GM23338 (cell line): ENCODE measurements at regions not wholly inside any gene's neighbourhood (a gene's known extent, or its start where the extent isn't known, plus 50 kb on each side); places are given as distances from the start of the nearest gene placed in this dataset.

Experiments
- ATAC-seq: fragments of 200-7000 bp; cut with Tn5 transposase; 3 replicates; pipeline ENCODE4 v1.9.1; 2020
- DNase-seq: peaks from one replicate; pipeline ENCODE4 v3.0.0-alpha.2; 2015; ENCODE audit warnings: low spot score
- H2AFZ ChIP-seq: fragments of 200-600 bp; sonication (generic); 2 replicates; pipeline ENCODE4 v1.8.0; 2016; ENCODE audit warnings: antibody characterized with exemption, mild to moderate bottlenecking, moderate library complexity
- H3F3A ChIP-seq: fragments of 200-600 bp; sonication (generic); replicated peaks from 2 replicates; pipeline ENCODE4 v1.8.0; 2017; ENCODE audit warnings: antibody characterized with exemption, mixed run types, low read depth
- H3K27ac ChIP-seq: fragments of 200-600 bp; sonication (generic); 2 replicates; pipeline ENCODE4 v1.6.1; 2016; ENCODE audit warnings: low read depth
- H3K27me3 ChIP-seq: fragments of 200-600 bp; sonication (generic); 2 replicates; pipeline ENCODE4 v1.8.0; 2016; ENCODE audit warnings: mild to moderate bottlenecking, mixed run types, moderate library complexity; ENCODE audit not compliant: insufficient read depth
- H3K36me3 ChIP-seq: fragments of 200-600 bp; sonication (generic); 2 replicates; pipeline ENCODE4 v1.8.0; 2016; ENCODE audit warnings: mild to moderate bottlenecking; ENCODE audit not compliant: insufficient read depth
- H3K4me1 ChIP-seq: fragments of 200-600 bp; sonication (generic); 2 replicates; pipeline ENCODE4 v1.8.0; 2016; ENCODE audit warnings: mild to moderate bottlenecking, moderate library complexity; ENCODE audit not compliant: insufficient read depth
- H3K4me2 ChIP-seq: fragments of 200-600 bp; sonication (generic); 2 replicates; pipeline ENCODE4 v1.7.1; 2017; ENCODE audit warnings: mixed run types
- H3K4me3 ChIP-seq: fragments of 200-600 bp; sonication (generic); 2 replicates; pipeline ENCODE4 v1.6.1; 2016; ENCODE audit warnings: mixed run types
- H3K79me2 ChIP-seq: fragments of 200-600 bp; sonication (generic); replicated peaks from 2 replicates; pipeline ENCODE4 v1.8.0; 2017; ENCODE audit warnings: mild to moderate bottlenecking; ENCODE audit not compliant: insufficient read depth
- H3K9me2 ChIP-seq: fragments of 200-600 bp; sonication (generic); 2 replicates; pipeline ENCODE4 v1.8.0; 2017; ENCODE audit not compliant: insufficient read depth
- H4K20me1 ChIP-seq: fragments of 200-600 bp; sonication (generic); replicated peaks from 2 replicates; pipeline ENCODE4 v1.8.0; 2017; ENCODE audit warnings: mild to moderate bottlenecking; ENCODE audit not compliant: insufficient read depth
- H3K27ac Mint-ChIP-seq: 2 replicates; pipeline ENCODE4 v1.8.0; 2020; ENCODE audit warnings: inconsistent platforms, mild to moderate bottlenecking, moderate library complexity, mixed read lengths
- H3K27me3 Mint-ChIP-seq: 3 replicates; pipeline ENCODE4 v1.8.0; 2022; ENCODE audit warnings: low read depth, mild to moderate bottlenecking, moderate library complexity, mixed read lengths, inconsistent platforms; ENCODE audit not compliant: insufficient read depth, poor library complexity
- H3K36me3 Mint-ChIP-seq: 3 replicates; pipeline ENCODE4 v1.8.0; 2021; ENCODE audit warnings: low read depth, mild to moderate bottlenecking, inconsistent platforms, moderate library complexity, mixed read lengths
- H3K4me1 Mint-ChIP-seq: 3 replicates; pipeline ENCODE4 v1.8.0; 2020; ENCODE audit warnings: mild to moderate bottlenecking, inconsistent platforms, mixed read lengths
- H3K4me3 Mint-ChIP-seq: 3 replicates; pipeline ENCODE4 v1.8.0; 2021; ENCODE audit warnings: moderate library complexity, mild to moderate bottlenecking, inconsistent platforms, mixed read lengths
- H3K9me3 Mint-ChIP-seq: 3 replicates; pipeline ENCODE4 v1.8.0; 2020; ENCODE audit warnings: moderate library complexity, mild to moderate bottlenecking, inconsistent platforms, mixed read lengths
- EZH2phosphoT487 ChIP-seq: fragments of 200-600 bp; sonication (generic); IDR thresholded peaks from one replicate; pipeline ENCODE4 v1.8.1; 2018; ENCODE audit warnings: antibody characterized with exemption; ENCODE audit not compliant: unreplicated experiment
- STAT1 ChIP-seq: IDR thresholded peaks from one replicate; pipeline ENCODE4 v1.6.1; 2016; ENCODE audit warnings: antibody characterized with exemption; ENCODE audit not compliant: unreplicated experiment
- ZNF114 ChIP-seq: fragments of 250-450 bp; sonication (Bioruptor Pico); IDR thresholded peaks from 2 replicates; pipeline ENCODE4 v1.5.0; 2020; ENCODE audit warnings: mild to moderate bottlenecking, moderate library complexity
- TF ChIP-seq, protein P1 (sequence below), 2 experiments: fragments of 200-600 bp in 1 of 2; sonication (generic) in 1 of 2; conservative IDR thresholded peaks; 2 replicates each; pipeline versions ENCODE4 v1.5.1 to v1.6.1; 2016 to 2017; ENCODE audit warnings: antibody characterized with exemption in 2 of 2, low read depth in 2 of 2, mild to moderate bottlenecking in 2 of 2, moderate library complexity in 1 of 2
- TF ChIP-seq, protein P2 (sequence below): fragments of 250-450 bp; sonication (Bioruptor Pico); IDR thresholded peaks from 2 replicates; pipeline ENCODE4 v1.5.0; 2020; ENCODE audit warnings: mild to moderate bottlenecking, moderate library complexity
- TF ChIP-seq, protein P3 (sequence below): IDR thresholded peaks from one replicate; pipeline ENCODE4 v1.6.1; 2018; ENCODE audit warnings: antibody characterized with exemption; ENCODE audit not compliant: unreplicated experiment

DNA sequence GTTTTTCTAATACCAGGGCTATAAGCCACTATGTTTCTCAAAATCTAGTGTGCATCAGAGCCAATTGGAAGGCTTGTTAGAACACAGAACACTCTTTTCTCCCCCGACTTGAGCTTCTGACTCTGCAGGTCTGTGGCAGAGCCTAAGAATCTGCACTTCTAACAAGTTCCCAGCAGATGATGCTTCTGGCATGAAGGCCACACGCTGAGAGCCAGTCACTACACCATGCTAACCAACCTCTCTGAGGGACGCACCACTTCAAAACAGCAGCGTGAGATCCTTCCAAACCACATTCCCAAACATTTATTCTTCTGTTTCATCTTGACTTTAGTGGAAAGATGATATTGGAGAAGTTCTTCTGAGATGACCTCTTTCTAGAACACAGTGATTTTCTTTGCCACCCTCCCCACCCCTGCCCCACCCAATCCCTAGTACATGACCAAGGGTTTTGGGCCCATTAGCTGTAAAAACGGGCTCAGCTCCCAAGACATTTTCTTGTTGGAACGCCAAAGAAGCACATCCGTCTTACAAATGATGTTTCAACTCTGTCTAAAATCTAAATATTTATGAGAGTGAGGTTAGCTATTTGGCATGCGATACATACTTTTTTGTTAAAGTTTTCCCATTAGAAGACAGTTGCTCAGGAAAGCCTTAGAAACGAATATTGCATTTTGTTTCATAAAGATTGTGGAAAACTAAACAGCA, 391.9 kb downstream of the TMEM182 start:
- Histone ChIP-seq H3K27me3 (no peaks in the 10 kb centered on the region), H3K4me2 (no peak overlapping the region), H3K27ac (no peak overlapping the region), H3K36me3 (no peaks in the 10 kb centered on the region), H3K79me2 (no peaks in the 10 kb centered on the region), H3K4me1 (no peaks in the 10 kb centered on the region), H3K9me2 (no peaks in the 10 kb centered on the region), H2AFZ (no peak overlapping the region), H4K20me1 (no peaks in the 10 kb centered on the region), H3F3A (no peaks in the 10 kb centered on the region), H3K4me3 (no peak overlapping the region)
- Mint-ChIP-seq H3K27me3 (no peaks in the 10 kb centered on the region), H3K27ac (no peak overlapping the region), H3K4me1 (peaks cover 2% of the 10 kb centered on the region; the same call in 2 of the 3 replicates), H3K4me3 (no peak overlapping the region), H3K9me3 (peaks cover 7% of the 10 kb centered on the region; the same call in 2 of the 3 replicates), H3K36me3 (no peaks in the 10 kb centered on the region; the same call in 2 of the 3 replicates)
- ATAC-seq (peak; percentile 34; the same call in 1 of the 3 replicates), DNase-seq (no peak)
- TF ChIP-seq, protein P1, sequence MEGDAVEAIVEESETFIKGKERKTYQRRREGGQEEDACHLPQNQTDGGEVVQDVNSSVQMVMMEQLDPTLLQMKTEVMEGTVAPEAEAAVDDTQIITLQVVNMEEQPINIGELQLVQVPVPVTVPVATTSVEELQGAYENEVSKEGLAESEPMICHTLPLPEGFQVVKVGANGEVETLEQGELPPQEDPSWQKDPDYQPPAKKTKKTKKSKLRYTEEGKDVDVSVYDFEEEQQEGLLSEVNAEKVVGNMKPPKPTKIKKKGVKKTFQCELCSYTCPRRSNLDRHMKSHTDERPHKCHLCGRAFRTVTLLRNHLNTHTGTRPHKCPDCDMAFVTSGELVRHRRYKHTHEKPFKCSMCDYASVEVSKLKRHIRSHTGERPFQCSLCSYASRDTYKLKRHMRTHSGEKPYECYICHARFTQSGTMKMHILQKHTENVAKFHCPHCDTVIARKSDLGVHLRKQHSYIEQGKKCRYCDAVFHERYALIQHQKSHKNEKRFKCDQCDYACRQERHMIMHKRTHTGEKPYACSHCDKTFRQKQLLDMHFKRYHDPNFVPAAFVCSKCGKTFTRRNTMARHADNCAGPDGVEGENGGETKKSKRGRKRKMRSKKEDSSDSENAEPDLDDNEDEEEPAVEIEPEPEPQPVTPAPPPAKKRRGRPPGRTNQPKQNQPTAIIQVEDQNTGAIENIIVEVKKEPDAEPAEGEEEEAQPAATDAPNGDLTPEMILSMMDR (conservative IDR thresholded peaks at IDR 0.05; ENCODE audit: low read depth in 2 of 2): no peak
- TF ChIP-seq, protein P2, sequence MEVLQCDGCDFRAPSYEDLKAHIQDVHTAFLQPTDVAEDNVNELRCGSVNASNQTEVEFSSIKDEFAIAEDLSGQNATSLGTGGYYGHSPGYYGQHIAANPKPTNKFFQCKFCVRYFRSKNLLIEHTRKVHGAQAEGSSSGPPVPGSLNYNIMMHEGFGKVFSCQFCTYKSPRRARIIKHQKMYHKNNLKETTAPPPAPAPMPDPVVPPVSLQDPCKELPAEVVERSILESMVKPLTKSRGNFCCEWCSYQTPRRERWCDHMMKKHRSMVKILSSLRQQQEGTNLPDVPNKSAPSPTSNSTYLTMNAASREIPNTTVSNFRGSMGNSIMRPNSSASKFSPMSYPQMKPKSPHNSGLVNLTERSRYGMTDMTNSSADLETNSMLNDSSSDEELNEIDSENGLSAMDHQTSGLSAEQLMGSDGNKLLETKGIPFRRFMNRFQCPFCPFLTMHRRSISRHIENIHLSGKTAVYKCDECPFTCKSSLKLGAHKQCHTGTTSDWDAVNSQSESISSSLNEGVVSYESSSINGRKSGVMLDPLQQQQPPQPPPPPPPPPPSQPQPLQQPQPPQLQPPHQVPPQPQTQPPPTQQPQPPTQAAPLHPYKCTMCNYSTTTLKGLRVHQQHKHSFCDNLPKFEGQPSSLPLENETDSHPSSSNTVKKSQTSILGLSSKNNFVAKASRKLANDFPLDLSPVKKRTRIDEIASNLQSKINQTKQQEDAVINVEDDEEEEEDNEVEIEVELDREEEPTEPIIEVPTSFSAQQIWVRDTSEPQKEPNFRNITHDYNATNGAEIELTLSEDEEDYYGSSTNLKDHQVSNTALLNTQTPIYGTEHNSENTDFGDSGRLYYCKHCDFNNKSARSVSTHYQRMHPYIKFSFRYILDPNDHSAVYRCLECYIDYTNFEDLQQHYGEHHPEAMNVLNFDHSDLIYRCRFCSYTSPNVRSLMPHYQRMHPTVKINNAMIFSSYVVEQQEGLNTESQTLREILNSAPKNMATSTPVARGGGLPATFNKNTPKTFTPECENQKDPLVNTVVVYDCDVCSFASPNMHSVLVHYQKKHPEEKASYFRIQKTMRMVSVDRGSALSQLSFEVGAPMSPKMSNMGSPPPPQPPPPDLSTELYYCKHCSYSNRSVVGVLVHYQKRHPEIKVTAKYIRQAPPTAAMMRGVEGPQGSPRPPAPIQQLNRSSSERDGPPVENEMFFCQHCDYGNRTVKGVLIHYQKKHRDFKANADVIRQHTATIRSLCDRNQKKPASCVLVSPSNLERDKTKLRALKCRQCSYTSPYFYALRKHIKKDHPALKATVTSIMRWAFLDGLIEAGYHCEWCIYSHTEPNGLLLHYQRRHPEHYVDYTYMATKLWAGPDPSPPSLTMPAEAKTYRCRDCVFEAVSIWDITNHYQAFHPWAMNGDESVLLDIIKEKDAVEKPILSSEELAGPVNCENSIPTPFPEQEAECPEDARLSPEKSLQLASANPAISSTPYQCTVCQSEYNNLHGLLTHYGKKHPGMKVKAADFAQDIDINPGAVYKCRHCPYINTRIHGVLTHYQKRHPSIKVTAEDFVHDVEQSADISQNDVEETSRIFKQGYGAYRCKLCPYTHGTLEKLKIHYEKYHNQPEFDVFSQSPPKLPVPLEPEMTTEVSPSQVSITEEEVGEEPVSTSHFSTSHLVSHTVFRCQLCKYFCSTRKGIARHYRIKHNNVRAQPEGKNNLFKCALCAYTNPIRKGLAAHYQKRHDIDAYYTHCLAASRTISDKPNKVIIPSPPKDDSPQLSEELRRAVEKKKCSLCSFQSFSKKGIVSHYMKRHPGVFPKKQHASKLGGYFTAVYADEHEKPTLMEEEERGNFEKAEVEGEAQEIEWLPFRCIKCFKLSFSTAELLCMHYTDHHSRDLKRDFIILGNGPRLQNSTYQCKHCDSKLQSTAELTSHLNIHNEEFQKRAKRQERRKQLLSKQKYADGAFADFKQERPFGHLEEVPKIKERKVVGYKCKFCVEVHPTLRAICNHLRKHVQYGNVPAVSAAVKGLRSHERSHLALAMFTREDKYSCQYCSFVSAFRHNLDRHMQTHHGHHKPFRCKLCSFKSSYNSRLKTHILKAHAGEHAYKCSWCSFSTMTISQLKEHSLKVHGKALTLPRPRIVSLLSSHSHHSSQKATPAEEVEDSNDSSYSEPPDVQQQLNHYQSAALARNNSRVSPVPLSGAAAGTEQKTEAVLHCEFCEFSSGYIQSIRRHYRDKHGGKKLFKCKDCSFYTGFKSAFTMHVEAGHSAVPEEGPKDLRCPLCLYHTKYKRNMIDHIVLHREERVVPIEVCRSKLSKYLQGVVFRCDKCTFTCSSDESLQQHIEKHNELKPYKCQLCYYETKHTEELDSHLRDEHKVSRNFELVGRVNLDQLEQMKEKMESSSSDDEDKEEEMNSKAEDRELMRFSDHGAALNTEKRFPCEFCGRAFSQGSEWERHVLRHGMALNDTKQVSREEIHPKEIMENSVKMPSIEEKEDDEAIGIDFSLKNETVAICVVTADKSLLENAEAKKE: peak; percentile 43; the same call in 1 of the 2 replicates

DNA sequence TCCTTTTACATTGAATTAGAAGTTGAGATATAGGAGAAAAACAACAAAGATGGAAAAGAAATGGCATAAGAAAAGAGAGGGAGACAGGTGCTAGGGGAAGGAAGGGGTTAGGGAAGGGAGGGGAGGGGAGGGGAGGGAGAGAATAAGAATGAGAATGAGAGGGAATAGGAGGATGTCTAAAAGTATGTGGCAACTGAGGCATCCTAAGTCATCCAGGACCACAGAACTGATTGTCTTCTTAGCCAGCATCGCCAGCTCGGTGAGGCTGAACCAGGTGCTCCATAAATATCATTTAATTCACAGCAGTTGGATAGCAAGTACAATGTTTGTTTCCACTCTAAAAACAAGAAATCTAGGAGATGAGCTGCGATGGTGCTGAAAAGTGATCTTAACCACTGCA, 393.5 kb downstream of the TMEM182 start:
- Mint-ChIP-seq H3K27me3 (no peaks in the 10 kb centered on the region), H3K4me1 (peaks cover 2% of the 10 kb centered on the region; the same call in 2 of the 3 replicates), H3K9me3 (peaks cover 7% of the 10 kb centered on the region; the same call in 2 of the 3 replicates), H3K4me3 (no peak overlapping the region), H3K36me3 (no peaks in the 10 kb centered on the region; the same call in 2 of the 3 replicates), H3K27ac (no peak overlapping the region)
- H3K4me3 ChIP-seq: no peak overlapping the region
- H3K27ac ChIP-seq: no peak overlapping the region
- no peaks in the 10 kb centered on the region for H3K79me2 ChIP-seq
- no peak overlapping the region for H3K4me2 ChIP-seq
- H2AFZ ChIP-seq: no peak overlapping the region
- H3F3A ChIP-seq: no peaks in the 10 kb centered on the region
- no peak for ATAC-seq
- no peaks in the 10 kb centered on the region for H3K27me3 ChIP-seq
- H3K36me3 ChIP-seq: no peaks in the 10 kb centered on the region
- H3K4me1 ChIP-seq: no peaks in the 10 kb centered on the region
- no peaks in the 10 kb centered on the region for H4K20me1 ChIP-seq
- H3K9me2 ChIP-seq: no peaks in the 10 kb centered on the region
- DNase-seq: no peak
- TF ChIP-seq STAT1: no peak
- no peak for TF ChIP-seq ZNF114 (CRISPR knock-in tag)
- TF ChIP-seq, protein P1 (conservative IDR thresholded peaks at IDR 0.05; ENCODE audit: low read depth in 2 of 2): no peak
- no peak for TF ChIP-seq EZH2phosphoT487
- TF ChIP-seq, protein P3, sequence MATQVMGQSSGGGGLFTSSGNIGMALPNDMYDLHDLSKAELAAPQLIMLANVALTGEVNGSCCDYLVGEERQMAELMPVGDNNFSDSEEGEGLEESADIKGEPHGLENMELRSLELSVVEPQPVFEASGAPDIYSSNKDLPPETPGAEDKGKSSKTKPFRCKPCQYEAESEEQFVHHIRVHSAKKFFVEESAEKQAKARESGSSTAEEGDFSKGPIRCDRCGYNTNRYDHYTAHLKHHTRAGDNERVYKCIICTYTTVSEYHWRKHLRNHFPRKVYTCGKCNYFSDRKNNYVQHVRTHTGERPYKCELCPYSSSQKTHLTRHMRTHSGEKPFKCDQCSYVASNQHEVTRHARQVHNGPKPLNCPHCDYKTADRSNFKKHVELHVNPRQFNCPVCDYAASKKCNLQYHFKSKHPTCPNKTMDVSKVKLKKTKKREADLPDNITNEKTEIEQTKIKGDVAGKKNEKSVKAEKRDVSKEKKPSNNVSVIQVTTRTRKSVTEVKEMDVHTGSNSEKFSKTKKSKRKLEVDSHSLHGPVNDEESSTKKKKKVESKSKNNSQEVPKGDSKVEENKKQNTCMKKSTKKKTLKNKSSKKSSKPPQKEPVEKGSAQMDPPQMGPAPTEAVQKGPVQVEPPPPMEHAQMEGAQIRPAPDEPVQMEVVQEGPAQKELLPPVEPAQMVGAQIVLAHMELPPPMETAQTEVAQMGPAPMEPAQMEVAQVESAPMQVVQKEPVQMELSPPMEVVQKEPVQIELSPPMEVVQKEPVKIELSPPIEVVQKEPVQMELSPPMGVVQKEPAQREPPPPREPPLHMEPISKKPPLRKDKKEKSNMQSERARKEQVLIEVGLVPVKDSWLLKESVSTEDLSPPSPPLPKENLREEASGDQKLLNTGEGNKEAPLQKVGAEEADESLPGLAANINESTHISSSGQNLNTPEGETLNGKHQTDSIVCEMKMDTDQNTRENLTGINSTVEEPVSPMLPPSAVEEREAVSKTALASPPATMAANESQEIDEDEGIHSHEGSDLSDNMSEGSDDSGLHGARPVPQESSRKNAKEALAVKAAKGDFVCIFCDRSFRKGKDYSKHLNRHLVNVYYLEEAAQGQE: no peak
